GM18507 (cell line): ENCODE measurements at regions not wholly inside any gene's neighbourhood (a gene's known extent, or its start where the extent isn't known, plus 50 kb on each side); places are given as distances from the start of the nearest gene placed in this dataset.

Experiments used
- DNase-seq: peaks from one replicate; pipeline ENCODE4 v3.0.0; 2011; ENCODE audit warnings: low read depth; ENCODE audit not compliant: insufficient read length; ENCODE audit errors: extremely low spot score
- FAIRE-seq: peaks from 2 replicates; lab custom pipeline; 2011; peaks lifted over from hg19 to GRCh38; lab: Jason Lieb, UNC

GRCh38 chr20:58140787-58141425 is 87.5 kb downstream of the ANKRD60 start:
- DNase-seq (no peak), FAIRE-seq (no peak)

GRCh38 chr20:58139849-58140786 is 88.3 kb downstream of the ANKRD60 start:
- DNase-seq, result no peak
- no peak for FAIRE-seq

GRCh38 chr20:58138395-58138794 is 90.1 kb downstream of the ANKRD60 start:
- FAIRE-seq, result no peak
- no peak for DNase-seq

GRCh38 chr20:58137651-58138265 is 90.7 kb downstream of the ANKRD60 start:
- FAIRE-seq (no peak), DNase-seq (no peak)

- no peak for FAIRE-seq
- DNase-seq, result no peak
Measured at GRCh38 chr20:58137236-58137635, 91.2 kb downstream of the ANKRD60 start.

GRCh38 chr20:58136149-58136484 is 92.3 kb downstream of the ANKRD60 start:
- FAIRE-seq (no peak), DNase-seq (no peak)

GRCh38 chr20:58135441-58136148 is 92.9 kb downstream of the ANKRD60 start:
- FAIRE-seq, result no peak
- no peak for DNase-seq

GRCh38 chr20:58133020-58133808 is 95.2 kb downstream of the ANKRD60 start:
- no peak for DNase-seq
- no peak for FAIRE-seq

GRCh38 chr20:58131551-58132142 is 96.8 kb downstream of the ANKRD60 start:
- DNase-seq, result no peak

GRCh38 chr20:58131151-58131550 is 97.3 kb downstream of the ANKRD60 start:
- FAIRE-seq, result no peak
- DNase-seq, result no peak

More at GRCh38 chr20:58131551-58132142, 96.8 kb downstream of the ANKRD60 start:
- no peak for FAIRE-seq

GRCh38 chr20:58130581-58130980 is 97.9 kb downstream of the ANKRD60 start:
- DNase-seq (no peak), FAIRE-seq (no peak)

GRCh38 chr20:58130156-58130555 is 98.3 kb downstream of the ANKRD60 start:
- FAIRE-seq, result no peak

GRCh38 chr20:58129721-58130151 is 98.7 kb downstream of the ANKRD60 start:
- FAIRE-seq (no peak), DNase-seq (no peak)

More at GRCh38 chr20:58130156-58130555, 98.3 kb downstream of the ANKRD60 start:
- no peak for DNase-seq

- no peak for FAIRE-seq
Measured at GRCh38 chr20:58128635-58129625, 99.5 kb downstream of the ANKRD60 start.

GRCh38 chr20:58127701-58128111 is 100.7 kb downstream of the ANKRD60 start:
- DNase-seq (no peak), FAIRE-seq (no peak)

More at GRCh38 chr20:58128635-58129625, 99.5 kb downstream of the ANKRD60 start:
- no peak for DNase-seq

- no peak for FAIRE-seq
- no peak for DNase-seq
Measured at GRCh38 chr20:58125726-58126125, 102.7 kb downstream of the ANKRD60 start.

- no peak for DNase-seq
- no peak for FAIRE-seq
Measured at GRCh38 chr20:58117944-58118343, 110.5 kb downstream of the ANKRD60 start.
